ENCODE measurements at regions not wholly inside any gene's neighbourhood (a gene's known extent, or its start where the extent isn't known, plus 50 kb on each side); places are given as distances from the start of the nearest gene placed in this dataset.

GRCh38 chrX:112961981-112962380 lies 121.3 kb upstream of the AMOT start:
- Histone ChIP-seq H3K4me1 (ENCODE audit: insufficient read depth, low read length) (no peaks in the 10 kb centered on the region), H3K9ac (ENCODE audit: low read depth, low read length) (no peak overlapping the region), H3K4me3 (ENCODE audit: low read depth in 1 of 2, low read length in 2 of 2) (no peak overlapping the region), H3K27ac (ENCODE audit: low read length) (no peak overlapping the region), H3K36me3 (ENCODE audit: insufficient read depth, low read length) (no peaks in the 10 kb centered on the region), H4K20me1 (ENCODE audit: insufficient read depth, low read length) (no peaks in the 10 kb centered on the region), H3K27me3 (ENCODE audit: insufficient read depth, low read length, poor library complexity) (no peaks in the 10 kb centered on the region), H3K79me2 (ENCODE audit: insufficient read depth, low read length) (no peaks in the 10 kb centered on the region), H3K9me3 (ENCODE audit: insufficient read depth, low read length, severe bottlenecking) (no peaks in the 10 kb centered on the region), H2AFZ (ENCODE audit: low read depth, low read length) (no peak overlapping the region), H3K4me2 (ENCODE audit: insufficient read depth, low read length) (no peak overlapping the region)
- ATAC-seq (ENCODE audit: insufficient read depth, low read depth) (no peak), DNase-seq (no peak)
- TF ChIP-seq EZH2 (IDR thresholded peaks at IDR 0.05; ENCODE audit: borderline replicate concordance, low read depth, low read length, severe bottlenecking) (no peak), CTCF (IDR thresholded peaks at IDR 0.05; ENCODE audit: borderline replicate concordance, extremely low read depth, low read length, poor library complexity, severe bottlenecking) (no peak)

- Histone ChIP-seq H3K27ac (ENCODE audit: low read length) (no peak overlapping the region), H3K4me2 (ENCODE audit: insufficient read depth, low read length) (no peak overlapping the region), H3K4me3 (ENCODE audit: low read depth in 1 of 2, low read length in 2 of 2) (no peak overlapping the region), H3K4me1 (ENCODE audit: insufficient read depth, low read length) (no peaks in the 10 kb centered on the region), H4K20me1 (ENCODE audit: insufficient read depth, low read length) (no peaks in the 10 kb centered on the region), H3K36me3 (ENCODE audit: insufficient read depth, low read length) (no peaks in the 10 kb centered on the region), H3K9ac (ENCODE audit: low read depth, low read length) (no peak overlapping the region), H2AFZ (ENCODE audit: low read depth, low read length) (no peak overlapping the region), H3K79me2 (ENCODE audit: insufficient read depth, low read length) (no peaks in the 10 kb centered on the region), H3K9me3 (ENCODE audit: insufficient read depth, low read length, severe bottlenecking) (no peaks in the 10 kb centered on the region), H3K27me3 (ENCODE audit: insufficient read depth, low read length, poor library complexity) (no peaks in the 10 kb centered on the region)
- no peak for TF ChIP-seq CTCF (IDR thresholded peaks at IDR 0.05; ENCODE audit: borderline replicate concordance, extremely low read depth, low read length, poor library complexity, severe bottlenecking)
- no peak for TF ChIP-seq EZH2 (IDR thresholded peaks at IDR 0.05; ENCODE audit: borderline replicate concordance, low read depth, low read length, severe bottlenecking)
- ATAC-seq (ENCODE audit: insufficient read depth, low read depth) (no peak), DNase-seq (no peak)
Measured at GRCh38 chrX:112947981-112948615, 107.5 kb upstream of the AMOT start.

- no peaks in the 10 kb centered on the region for H3K4me1 ChIP-seq (ENCODE audit: insufficient read depth, low read length)
- no peaks in the 10 kb centered on the region for H3K27me3 ChIP-seq (ENCODE audit: insufficient read depth, low read length, poor library complexity)
- H3K36me3 ChIP-seq (ENCODE audit: insufficient read depth, low read length) = no peaks in the 10 kb centered on the region
- no peak overlapping the region for H3K4me3 ChIP-seq (ENCODE audit: low read depth in 1 of 2, low read length in 2 of 2)
- no peak for DNase-seq
- H2AFZ ChIP-seq (ENCODE audit: low read depth, low read length) = no peak overlapping the region
- ATAC-seq (ENCODE audit: insufficient read depth, low read depth) = no peak
- no peaks in the 10 kb centered on the region for H4K20me1 ChIP-seq (ENCODE audit: insufficient read depth, low read length)
- TF ChIP-seq CTCF (IDR thresholded peaks at IDR 0.05; ENCODE audit: borderline replicate concordance, extremely low read depth, low read length, poor library complexity, severe bottlenecking) (no peak), EZH2 (IDR thresholded peaks at IDR 0.05; ENCODE audit: borderline replicate concordance, low read depth, low read length, severe bottlenecking) (no peak)
- no peak overlapping the region for H3K27ac ChIP-seq (ENCODE audit: low read length)
- no peak overlapping the region for H3K4me2 ChIP-seq (ENCODE audit: insufficient read depth, low read length)
- no peaks in the 10 kb centered on the region for H3K79me2 ChIP-seq (ENCODE audit: insufficient read depth, low read length)
- no peak overlapping the region for H3K9ac ChIP-seq (ENCODE audit: low read depth, low read length)
- H3K9me3 ChIP-seq (ENCODE audit: insufficient read depth, low read length, severe bottlenecking) = no peaks in the 10 kb centered on the region
Measured at GRCh38 chrX:112946227-112946626, 105.6 kb upstream of the AMOT start.

All from DND-41 (cell line).